ENCODE measurements at regions not wholly inside any gene's neighbourhood (a gene's known extent, or its start where the extent isn't known, plus 50 kb on each side); places are given as distances from the start of the nearest gene placed in this dataset.
A peak's percentile ranks its signal among the peaks of the same experiment; 100 is the strongest.
"Not testable (repeated sequence)": the region's sequence is repeated elsewhere in the genome, so short reads cannot be mapped to it uniquely, and the experiment has no call there.

DNA sequence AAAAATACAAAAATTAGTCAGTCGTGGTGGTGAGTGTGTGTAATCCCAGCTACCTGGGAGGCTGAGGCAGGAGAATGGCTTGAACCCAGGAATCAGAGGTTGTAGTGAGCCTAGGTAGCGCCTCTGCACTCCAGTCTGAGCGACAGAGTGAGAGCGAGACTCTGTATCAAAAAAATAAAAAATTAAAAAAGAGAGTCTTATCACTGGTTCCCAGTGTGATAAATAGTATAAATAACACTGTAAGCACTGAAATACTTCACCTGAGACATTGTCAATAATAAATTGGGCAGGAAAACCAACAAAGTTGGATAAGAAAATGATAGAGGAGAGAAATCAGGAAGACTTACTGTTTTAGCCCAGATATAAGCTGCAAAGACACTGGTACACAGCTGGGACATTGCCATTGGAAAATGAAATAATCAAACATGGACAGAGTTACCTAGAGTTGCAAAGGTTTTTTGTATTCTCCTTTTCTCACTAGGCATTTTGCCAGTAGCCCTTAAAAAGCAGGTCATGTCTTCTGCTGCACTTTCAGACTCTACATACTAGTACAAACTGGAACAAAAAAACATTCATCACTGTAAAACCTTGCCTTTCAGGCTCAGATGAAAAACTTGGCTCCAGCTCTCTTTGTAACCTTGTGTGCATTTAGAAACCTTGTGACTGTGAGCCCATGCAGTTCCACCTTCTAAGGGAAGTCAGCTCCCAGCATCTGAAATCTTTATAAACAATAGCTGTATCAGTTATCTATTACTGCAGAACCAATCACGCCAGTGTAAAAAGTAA lies 55.0 kb upstream of the PPP1R2C start:
- DNase-seq (ENCODE audit: low spot score): no peak

DNA sequence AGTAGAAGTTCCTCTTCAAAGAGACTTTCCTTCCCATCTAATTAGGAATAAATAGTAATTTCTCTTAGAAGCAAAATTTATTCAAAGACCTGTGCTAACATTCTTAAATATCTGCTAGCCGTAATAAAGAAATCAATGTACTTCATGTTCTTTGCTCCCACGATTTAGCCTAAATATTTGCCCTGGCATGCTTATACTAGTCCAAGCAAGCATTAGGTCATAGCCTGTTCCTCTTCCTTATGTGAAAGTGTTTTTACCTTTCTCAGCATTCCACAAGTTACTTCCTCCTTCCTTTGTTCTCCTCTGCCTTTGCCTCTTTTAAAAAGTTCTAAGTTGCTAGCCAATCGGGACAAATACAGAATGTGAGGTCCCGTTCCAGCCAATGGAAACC lies 55.6 kb upstream of the PPP1R2C start:
- not testable (repeated sequence) for DNase-seq (ENCODE audit: low spot score)

DNA sequence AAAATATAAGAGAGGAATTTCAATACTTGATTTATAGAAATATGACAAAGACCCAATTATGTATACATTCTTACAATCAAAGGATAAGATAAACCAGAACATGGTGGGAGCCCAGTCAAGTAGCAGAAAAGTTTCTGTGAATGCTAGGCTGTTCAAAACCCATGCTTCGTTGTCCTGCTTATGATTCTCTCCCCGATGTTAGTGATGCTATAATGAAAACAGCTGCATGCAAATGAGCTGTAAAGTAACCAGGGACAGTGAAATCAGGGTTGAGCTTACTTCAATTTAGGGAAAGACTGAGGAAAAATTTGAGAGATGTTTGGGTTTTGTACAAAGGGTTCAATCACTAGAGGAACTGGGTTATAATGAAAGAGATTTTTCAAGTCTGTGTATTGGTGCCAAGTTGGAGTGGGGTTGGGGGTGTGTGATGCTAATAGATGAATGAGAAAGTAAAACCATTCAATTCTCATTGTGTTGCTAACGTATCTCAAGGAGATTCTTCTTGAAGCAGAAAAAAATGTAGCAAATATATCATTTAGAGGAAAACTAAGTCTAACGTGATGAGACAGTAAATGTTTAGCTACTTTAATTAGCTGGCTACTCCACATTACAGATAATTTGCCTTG lies 59.3 kb upstream of the PPP1R2C start:
- DNase-seq (ENCODE audit: low spot score): no peak

DNA sequence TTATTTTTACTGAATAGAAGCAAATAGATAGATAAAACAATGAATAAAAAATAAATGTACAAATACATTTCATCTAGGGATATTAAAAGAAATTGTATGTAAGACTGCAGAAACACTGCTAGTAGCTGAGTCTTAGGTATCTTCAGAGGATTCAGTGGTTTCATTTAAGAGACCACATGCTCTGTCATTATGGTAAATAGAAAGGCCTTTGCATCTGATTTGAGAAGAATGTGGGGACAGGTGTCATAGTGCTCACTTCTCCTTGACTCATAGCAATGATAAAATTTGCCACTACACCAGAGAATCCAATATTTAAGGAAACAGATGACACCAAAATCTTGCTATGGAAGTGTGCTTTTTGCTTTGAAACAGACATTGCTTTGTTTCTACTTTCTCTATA lies 59.8 kb upstream of the PPP1R2C start:
- no peak for DNase-seq (ENCODE audit: low spot score)

DNA sequence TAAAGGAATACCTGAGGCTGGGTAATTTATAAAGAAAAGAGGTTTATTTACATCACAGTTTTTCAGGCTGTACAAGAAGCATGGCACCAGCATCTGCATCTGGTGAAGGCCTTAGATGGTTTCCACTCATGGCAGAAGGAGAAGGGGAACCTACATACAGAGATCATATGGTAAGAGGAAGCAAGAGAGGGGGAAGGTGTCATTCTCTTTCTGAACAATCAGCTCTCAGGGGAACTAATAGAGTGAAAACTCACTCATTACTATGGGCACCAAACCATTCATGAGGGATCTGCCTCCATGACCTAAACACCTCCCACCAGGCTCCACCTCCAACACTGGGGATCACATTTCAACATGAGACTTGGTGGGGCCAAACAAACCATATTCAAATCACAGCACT lies 61.7 kb upstream of the PPP1R2C start:
- no peak for DNase-seq (ENCODE audit: low spot score)

DNA sequence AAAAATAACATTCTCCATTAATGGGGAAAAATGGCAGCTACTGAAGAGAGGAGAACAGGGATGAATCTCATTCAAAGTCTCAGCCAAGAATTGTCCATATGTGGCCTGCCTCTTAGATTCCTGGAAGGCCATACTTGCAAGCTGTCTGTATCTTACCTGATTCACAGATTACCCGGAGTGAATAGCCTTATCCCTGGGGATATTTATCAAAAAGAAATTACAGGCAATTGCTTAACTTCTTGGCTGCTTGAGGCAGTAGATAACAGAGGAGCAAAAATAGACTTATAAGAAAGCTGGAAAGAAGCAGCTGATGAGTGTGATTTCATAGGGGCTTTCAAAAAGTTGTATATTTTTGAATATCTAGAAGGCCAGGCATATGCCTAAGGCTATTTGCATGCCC lies 68.8 kb upstream of the PPP1R2C start:
- DNase-seq (ENCODE audit: low spot score): no peak

DNA sequence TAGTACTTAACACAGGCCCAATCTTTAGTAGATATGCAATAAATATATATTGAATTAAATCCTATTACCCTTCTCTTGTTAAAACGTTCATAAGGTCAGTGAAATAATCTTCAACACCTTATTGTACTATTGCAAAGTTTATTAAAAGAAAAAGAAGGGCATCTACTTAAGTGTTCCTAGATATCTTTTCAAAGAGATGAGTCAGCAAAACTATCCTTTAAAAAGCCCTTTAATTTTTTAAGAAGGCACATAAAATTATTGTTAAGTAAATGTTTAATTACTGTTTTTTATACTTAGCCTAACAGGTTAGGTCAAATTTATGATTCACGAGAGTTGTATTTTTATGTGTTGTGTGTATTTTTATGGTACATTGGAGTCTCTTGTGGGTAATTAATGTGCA lies 77.3 kb upstream of the PPP1R2C start:
- DNase-seq (ENCODE audit: low spot score): no peak

DNA sequence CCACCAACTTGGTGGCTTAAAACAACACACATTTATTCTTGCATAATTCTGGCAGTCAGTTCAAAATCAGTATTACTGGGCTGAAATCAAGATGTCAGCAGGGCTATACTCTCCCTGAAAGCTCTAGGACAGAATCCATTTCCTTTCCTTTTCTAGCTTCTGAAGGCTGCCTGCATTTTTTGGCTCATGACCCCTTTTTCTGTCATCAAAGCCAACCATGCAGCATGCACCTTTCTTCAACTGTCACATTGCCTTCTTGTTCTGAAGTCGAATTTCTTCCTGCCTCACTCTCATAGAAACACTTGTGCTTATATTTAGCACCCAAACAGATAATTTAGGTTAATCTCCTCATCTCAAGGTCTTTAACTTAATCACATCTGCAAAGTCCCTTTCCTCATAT lies 79.8 kb upstream of the PPP1R2C start:
- DNase-seq (ENCODE audit: low spot score): no peak

DNA sequence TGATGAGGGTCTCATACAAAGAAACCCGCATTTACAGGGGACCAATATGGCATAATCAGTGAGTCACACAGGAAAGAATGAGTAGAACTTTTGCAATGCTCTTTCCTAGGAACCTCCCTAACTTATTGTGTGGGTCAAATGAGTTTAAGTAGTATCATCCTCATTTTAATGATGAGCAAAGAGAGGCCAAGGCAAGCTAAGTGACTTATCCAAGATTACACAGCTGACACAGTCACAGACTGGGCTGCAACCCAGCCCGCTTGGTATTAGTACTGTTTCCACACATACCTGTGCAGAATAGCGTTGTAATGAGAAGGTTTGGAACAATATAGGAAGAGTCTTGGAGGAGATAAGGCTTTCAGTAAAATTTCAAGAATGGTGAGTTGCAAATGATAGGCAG lies 91.0 kb upstream of the PPP1R2C start:
- DNase-seq (ENCODE audit: low spot score): no peak

DNA sequence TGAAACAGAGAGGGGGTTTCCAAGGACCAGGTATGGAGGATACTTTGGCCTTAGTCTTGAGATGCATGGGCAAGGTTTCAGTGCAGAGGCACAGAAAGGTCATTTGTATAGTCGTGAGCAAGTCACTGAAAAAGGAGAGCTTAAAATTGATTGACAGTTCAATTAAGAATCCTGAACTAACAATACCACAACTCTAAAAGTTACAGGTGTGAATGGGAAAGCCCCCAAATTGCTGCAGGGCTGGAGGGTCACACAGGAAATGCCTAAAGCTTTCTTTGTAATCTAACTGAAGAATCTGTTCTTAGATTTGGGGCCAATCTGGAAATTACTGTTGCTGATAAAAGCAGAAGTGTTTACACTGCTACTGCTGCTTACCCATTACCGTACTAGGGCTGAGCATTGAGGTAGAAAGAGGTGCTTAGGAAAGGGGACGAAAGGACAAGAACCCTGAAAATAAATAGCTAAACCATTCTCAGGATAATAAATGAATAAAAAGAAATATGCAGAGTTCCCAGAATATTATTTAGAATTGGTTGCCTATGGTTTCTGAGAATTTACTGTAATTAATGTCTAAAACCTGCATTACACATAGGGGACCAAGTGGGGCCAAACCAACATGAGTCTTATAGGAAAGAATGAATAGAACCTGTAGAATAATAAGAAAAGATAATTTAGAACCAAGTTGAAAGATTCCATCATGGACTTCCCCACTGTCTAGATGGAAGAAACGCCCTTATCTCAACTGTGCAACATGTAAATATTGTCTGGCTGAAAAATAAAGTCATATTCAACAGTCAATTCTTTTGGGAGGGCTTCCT lies 91.9 kb upstream of the PPP1R2C start:
- no peak for DNase-seq (ENCODE audit: low spot score)

DNA sequence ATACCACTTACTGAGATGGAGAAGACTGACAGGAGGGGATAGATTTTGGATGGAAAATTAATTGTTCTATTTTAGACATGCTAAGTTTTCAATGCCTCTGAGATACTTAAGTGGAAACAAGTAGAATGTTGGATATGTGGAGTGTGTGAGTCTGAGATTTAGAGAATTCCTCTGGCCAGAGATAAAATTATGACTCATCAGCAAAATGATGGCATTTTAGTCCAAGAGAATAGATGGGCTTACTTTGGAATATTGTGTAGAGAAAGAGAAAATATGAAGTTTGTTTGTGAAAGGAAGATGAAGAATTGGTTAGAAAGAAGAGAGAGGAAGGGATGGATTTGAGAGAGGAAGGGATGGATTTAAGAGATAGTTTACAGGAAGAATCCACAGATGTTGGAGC lies 108.6 kb upstream of the PPP1R2C start:
- no peak for DNase-seq (ENCODE audit: low spot score)

DNA sequence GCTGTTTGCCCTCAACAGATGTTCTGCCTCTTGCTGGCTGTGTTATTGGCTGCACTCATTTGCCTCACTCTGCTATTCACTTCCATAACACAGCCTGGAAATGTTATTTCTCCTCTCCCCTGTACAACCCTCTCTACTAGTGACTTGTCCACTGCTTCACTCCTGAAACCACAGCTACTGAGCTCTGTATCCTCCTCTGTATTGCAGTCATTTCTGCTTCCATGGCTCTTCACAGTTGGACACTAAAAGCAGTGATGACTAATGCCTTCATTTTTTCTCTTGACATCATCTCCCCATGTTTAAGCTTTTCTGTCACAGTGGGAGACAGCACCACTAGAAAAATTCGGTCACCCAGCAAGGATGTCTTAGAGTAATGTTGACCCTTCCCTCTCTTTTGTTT lies 123.0 kb upstream of the PPP1R2C start:
- DNase-seq (ENCODE audit: low spot score): no peak

DNA sequence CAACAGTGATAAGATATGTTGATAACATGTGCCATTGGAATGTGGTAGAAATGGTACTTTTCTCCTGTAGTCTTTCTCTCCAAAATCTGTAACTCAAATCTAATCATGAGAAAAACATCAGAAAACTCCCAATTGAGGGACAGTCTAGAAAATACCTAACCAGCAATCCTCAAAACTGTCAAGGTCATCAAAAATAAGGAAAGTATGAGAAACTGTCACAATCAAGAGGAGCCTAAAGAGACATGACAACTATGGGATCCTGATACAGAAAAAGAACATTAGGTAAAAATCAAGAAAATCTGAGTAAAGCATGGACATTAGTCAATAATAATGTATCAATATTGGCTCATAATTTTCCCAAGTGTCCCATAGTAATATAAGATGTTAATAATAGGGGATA lies 124.5 kb upstream of the PPP1R2C start:
- no peak for DNase-seq (ENCODE audit: low spot score)

DNA sequence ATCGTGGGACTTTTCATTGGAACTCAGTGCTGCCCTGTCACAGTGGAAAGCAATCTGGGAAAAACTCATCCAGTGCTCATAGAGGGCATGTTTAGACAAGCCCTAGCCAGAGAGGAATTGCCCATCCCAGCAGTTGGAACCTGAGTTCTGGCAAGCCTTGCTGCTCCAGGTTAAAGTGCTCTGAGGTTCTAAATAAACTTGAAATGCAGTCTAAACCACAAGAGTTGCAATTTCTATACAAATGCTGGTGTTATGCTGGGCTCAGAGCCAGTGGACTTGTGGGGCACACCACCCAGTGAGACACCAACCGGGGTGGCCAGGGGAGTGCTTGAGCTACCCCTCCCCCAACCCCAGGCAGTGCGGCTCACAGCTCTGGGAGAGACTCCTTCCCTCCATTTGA lies 142.8 kb upstream of the PPP1R2C start:
- DNase-seq (ENCODE audit: low spot score): no peak

DNA sequence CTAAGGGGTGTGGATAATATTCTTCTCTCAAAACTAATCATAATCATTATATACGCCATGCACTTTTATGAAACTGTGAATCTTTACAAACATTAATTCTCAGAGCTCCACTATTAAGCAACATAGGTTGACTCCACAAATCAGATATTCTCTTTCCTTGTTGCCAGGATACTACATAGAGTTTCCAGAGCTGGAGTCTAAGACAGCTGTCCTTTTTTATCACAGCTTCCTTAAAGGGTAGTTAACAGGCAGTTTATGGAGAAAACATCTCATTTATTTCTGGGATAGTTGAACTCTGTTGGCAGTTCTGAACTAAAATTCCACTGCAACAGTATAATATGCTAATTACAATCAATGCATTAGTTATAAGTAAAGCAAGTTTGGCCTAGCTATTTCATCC lies 152.1 kb upstream of the PPP1R2C start:
- no peak for DNase-seq (ENCODE audit: low spot score)

DNA sequence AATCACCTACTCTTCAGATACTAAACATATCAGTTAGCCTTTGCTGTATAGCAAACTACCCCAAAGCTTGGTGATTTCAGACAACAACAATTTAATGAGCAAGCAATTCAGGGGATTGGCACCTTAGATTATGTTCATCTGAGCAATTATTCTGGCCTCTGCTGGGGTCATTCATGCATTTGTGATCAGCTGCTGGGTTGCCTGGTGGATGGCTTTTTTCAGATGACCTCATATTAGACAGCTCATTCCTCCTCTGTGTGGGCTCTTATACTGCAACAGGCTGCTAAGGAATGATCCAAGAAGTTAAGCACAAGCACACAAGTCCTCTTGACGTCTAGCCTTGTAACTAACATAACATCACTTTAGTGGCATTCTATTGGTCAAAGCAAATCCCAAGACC lies 153.0 kb upstream of the PPP1R2C start:
- no peak for DNase-seq (ENCODE audit: low spot score)

DNA sequence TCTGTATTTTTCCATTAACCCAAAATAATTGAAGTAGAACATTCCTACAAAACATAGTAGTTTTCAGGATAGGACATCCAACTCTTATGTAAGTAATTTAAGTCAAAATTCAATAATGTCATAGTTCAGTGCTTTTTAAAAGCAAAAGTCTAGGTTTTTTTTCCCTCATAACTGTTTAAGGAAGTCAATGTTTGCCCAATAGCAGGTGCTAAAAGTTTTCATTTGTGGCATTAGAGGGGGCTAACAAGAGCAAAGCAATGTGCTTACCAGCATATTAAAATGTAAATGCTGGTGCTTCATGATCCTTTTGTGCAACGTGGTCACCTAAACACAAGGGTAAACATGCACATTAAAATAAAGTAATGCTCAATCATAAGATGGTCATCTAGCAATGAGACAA lies 155.2 kb upstream of the PPP1R2C start:
- no peak for DNase-seq (ENCODE audit: low spot score)

DNA sequence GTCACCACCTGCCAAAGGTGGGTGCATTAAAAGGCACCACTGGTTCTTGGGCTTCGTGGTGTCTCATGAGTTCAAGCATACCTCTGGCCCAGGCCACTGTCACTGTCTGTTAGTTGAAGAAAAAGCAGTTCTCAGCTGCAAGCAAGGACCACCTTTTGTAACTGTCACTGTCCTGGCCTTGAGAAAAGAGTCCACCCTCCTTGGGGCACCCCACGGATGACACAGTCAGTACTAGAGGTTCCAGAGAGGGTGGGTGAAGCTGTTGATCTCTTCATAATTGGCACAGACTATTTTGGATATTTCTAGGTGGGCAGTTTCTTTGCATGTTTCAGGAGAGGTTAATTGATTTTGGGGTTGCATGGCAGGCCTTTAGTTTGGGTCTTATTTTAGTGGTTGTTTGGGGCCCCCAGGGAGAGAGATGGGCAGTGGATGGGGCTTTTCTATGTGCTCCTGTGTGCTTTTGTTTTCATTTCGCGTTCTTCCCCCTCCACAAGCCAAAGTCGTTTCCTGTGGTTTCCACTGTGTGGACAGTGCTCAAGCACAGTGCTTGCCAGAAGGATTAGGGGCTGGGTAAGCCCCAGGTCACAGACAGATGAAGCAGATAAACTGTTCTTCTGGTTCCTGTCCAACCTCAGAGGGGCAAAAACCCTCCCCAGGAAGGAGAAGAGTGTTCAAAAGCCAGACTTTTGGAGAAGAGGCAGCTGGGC lies 156.2 kb upstream of the PPP1R2C start:
- peak; percentile 45 for DNase-seq (ENCODE audit: low spot score)

DNA sequence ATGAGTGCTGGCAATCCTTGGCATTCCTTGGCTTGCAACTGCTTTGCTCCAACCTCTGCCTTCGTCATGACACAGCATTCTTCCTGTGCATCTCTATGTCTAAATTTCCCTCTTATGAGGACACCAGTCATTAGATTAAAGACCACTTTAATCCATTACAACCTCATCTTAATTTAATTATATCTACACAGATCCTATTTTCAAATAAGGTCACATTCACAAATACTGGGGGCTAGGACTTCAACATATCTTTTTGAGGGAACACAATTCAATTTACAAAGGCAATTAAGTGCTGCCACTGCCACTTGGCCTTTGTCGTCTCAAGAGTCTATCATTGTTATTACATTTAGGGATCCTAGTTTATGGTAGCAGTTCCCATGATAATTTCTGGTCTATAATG lies 163.7 kb upstream of the PPP1R2C start:
- no peak for DNase-seq (ENCODE audit: low spot score)

DNA sequence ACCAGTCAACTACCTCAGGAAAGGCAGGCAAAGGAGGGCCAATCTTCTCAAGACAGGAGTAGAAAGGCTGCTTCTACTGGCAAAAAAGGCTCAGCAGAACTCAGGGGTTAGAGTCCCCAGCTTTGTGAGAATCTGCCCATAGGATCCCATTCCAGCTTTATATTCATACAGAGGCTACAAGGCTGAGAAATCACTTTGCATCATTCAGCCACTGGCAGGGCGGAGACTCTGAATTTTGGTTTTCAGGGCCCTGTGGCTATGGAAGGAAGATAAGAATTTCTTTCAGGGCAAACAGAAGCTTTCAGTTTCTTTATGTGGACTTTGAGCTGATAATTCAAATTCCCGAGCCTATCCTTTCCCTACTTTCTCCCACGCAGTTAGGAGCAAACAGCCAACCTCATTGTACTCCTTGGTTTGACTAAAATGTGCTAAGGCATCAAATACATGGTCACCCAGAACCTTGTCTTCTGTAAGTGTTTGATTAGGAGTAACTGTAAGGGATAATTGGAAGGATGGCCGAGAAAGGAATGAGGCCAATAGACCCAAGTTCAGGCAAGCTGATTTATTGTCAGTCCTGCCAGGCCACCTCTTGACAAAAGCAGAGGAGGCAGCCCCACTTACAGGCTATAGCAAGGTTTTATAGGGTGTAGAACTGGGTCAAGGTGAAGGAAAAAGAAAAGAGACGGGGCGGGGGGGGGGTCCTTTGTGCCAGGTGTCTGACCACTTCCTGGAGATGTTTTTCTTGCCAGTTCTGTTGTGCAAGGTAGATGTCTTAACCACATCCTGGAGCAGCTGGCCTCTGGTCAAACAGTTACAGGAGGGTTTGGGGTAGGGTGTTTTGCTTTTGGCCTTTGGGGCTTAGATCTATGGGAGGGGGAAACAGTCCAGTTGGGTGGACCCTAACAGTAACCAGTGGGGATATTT lies 165.3 kb upstream of the PPP1R2C start:
- DNase-seq (ENCODE audit: low spot score): peak; percentile 55

DNA sequence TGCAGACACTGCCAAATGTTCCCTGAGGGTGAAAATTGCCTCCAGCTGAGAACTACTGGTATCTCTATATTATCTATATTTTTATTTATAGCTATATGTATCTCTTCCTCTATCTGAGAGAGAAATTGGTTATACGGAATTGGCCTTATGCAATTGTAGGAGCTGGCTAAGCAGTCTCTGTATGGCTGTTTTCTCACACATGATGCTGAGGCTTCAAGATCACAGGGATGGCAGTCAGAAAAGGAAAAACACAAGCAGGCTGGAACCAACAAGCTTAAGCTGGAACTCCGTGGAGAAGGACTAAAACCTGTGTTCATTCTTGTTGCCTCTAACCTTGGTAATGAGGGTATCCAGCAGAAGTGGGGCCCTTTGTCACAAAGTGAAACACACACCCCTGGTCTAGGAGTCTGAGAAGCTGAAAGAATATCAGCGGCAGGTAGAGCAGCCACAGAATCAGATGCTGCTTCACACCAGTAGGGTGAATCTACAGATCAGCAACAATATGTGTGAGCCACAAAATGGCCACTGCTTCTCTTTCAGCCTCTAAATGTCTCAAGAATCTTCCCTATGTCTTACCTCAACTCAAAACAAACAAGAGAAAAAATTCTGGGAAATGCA lies 166.5 kb upstream of the PPP1R2C start:
- peak; percentile 19 for DNase-seq (ENCODE audit: low spot score)
